ENCODE measurements at regions not wholly inside any gene's neighbourhood (a gene's known extent, or its start where the extent isn't known, plus 50 kb on each side); places are given as distances from the start of the nearest gene placed in this dataset.
A peak's percentile ranks its signal among the peaks of the same experiment; 100 is the strongest.
"Not testable (repeated sequence)": the region's sequence is repeated elsewhere in the genome, so short reads cannot be mapped to it uniquely, and the experiment has no call there.

GRCh38 chr1:120941066-120941465, 51.5 kb downstream of the PPIAL4A start:
- DNase-seq (ENCODE audit: low spot score); in situ Hi-C loops (cut with HindIII; ENCODE audit: low sequenced_read_pairs): not testable (repeated sequence)

DNA sequence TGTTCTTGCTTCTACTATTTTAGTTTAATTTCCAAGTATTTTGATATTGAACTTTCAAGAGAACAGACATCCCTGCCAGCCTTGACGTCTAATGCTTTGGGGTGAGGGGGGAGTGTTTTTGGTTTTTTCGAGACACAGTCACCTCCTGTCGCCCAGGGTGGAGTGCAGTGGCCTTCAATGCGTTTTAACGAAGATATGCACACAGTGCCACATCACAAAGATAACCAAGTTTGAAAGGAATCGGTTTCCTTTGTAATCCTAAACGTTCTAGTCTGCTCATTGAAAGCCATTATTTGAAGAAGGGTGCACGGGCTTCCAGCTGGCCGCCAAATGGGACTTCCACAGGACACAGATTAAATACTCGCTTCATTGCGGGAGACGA, 52.3 kb downstream of the PPIAL4A start:
- in situ Hi-C loops (cut with HindIII; ENCODE audit: low sequenced_read_pairs), result not testable (repeated sequence)

GRCh38 chr1:120942218-120942944, 52.8 kb downstream of the PPIAL4A start:
- DNase-seq (ENCODE audit: low spot score), result peak; percentile 51
- in situ Hi-C loops (cut with HindIII; ENCODE audit: low sequenced_read_pairs), result not testable (repeated sequence)

More for the DNA sequence above, 52.3 kb downstream of the PPIAL4A start:
- DNase-seq (ENCODE audit: low spot score), result not testable (repeated sequence)

DNA sequence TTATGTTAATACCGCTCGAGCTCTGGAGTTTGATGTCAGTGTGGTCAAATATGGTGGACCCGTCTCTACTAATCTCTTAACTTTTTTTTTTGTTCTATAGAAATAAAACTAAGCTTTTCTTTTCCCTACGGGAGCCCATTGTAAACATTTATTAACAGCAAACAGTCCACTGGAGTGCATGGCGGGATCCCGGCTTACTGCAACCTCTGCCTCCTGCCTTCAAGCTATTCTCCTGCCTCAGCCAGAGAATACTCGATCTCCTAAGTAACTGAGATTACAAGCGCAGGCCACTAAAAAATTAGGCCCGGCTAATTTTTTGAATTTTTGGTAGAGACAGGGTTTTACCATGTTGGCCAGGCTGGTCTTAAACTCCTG, 53.4 kb downstream of the PPIAL4A start:
- DNase-seq (ENCODE audit: low spot score); in situ Hi-C loops (cut with HindIII; ENCODE audit: low sequenced_read_pairs): not testable (repeated sequence)

DNA sequence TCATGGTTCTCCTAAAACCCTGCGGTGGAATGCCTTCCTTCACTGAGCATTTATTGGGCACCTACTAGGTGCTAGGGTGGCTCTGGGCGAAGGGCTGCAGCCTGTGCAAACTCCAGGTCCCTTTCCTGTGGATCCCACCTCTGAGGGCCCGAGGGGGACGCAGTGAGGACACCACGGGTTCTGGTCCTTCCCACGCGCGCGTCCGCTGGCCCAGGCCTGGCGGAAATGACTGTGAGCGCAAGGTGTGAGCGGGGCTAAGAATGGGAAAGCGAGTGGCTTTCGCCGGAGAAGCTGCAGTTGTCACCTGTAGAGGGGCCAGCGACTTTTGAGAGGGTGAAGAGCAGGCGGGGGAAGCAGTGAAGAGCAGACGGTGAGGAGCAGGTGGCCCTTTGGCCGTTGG, 55.1 kb downstream of the PPIAL4A start:
- in situ Hi-C loops (cut with HindIII; ENCODE audit: low sequenced_read_pairs); DNase-seq (ENCODE audit: low spot score): not testable (repeated sequence)

GRCh38 chr1:120945122-120945521, 55.6 kb downstream of the PPIAL4A start:
- in situ Hi-C loops (cut with HindIII; ENCODE audit: low sequenced_read_pairs); DNase-seq (ENCODE audit: low spot score): not testable (repeated sequence)

- DNase-seq (ENCODE audit: low spot score); in situ Hi-C loops (cut with HindIII; ENCODE audit: low sequenced_read_pairs): not testable (repeated sequence)
Observed at GRCh38 chr1:120947114-120947513, 57.5 kb downstream of the PPIAL4A start.

DNA sequence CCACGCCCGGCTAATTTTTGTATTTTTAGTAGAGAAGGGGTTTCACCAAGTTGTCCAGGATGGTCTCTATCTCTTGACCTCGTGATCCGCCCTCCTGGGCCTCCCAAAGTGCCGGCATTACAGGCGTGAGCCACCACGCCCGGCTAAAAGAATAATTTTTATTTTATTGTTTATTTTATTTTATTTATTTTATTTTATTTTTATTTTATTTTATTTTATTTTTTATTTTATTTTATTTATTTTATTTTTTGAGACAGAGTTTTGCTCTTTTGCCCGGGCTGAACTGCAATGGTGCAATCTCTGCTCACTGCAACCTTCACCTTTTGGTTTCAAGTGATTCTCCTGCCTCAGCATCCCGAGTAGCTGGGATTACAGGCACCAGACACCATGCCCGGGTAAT, 60.2 kb downstream of the PPIAL4A start:
- in situ Hi-C loops (cut with HindIII; ENCODE audit: low sequenced_read_pairs); DNase-seq (ENCODE audit: low spot score): not testable (repeated sequence)

DNA sequence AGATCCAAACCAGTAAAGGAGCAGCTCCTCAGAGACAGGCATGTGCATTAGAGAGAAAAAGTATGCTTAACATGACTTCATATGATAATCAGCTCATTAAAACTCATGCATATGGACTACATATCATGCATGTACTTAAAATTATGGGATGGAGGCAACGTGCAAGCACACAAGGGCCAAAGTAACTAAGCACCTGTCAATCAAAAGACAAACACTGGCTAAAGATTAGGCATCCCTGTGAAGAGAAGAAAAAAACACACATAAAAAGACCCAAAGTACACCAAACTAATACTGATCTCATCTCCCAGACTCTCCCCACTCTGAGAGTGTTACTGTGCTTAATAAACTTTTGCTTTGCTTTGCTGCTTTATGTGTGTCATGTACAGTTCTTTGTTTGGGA, 61.1 kb downstream of the PPIAL4A start:
- in situ Hi-C loops (cut with HindIII; ENCODE audit: low sequenced_read_pairs); DNase-seq (ENCODE audit: low spot score): not testable (repeated sequence)

GRCh38 chr1:120951100-120951499, 61.5 kb downstream of the PPIAL4A start:
- in situ Hi-C loops (cut with HindIII; ENCODE audit: low sequenced_read_pairs); DNase-seq (ENCODE audit: low spot score): not testable (repeated sequence)

DNA sequence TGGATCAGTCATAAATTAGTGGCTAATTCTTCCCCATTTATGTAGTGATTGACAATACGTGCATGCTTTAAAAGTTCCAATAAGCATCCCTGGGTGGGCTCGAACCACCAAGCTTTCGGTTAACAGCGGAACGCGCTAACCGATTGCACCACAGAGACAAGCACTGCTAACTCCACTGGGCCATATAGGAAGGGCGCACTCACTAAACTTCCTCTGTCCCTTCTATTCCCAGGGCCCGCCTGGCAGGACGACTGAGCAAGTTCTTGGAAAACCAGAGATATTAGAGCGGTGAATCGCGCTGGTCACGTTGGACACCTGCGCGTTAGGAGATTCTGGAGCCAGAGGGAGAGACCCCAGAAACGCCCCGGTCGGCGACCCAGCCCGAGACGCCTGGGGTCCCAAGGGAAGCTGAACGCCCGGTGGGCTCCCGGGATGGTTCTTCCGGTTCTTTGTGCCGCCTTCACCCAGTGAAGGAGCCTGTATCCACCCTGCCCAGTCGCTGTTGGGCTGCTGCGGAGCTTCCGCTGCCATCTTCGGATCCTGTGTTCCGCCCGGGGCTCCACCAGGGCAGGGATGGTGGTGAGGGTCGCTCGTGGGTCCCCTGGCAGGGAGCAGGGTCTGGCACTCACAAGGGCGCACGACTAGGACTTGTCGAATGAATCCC, 62.8 kb downstream of the PPIAL4A start:
- DNase-seq (ENCODE audit: low spot score); in situ Hi-C loops (cut with HindIII; ENCODE audit: low sequenced_read_pairs): not testable (repeated sequence)

DNA sequence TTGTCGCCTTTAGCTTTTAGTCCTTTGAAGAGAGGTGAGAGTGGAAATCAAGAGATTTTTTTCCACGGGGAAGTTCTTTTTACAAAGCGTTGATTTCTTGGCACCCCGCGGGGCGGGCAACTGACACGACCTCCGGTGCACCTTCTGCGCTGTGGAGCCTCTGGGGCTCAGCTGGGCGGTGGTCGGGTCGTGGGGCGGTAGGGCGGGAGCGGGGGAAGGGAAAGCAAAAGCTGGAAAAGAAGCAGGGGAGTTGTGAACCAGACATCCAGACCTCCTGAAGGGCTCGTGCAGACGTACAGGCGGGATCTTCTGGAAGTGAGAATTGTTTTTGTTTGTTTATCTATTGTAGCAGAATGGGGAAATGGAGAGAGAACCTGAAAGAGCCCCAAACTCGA, 63.3 kb downstream of the PPIAL4A start:
- in situ Hi-C loops (cut with HindIII; ENCODE audit: low sequenced_read_pairs); DNase-seq (ENCODE audit: low spot score): not testable (repeated sequence)

DNA sequence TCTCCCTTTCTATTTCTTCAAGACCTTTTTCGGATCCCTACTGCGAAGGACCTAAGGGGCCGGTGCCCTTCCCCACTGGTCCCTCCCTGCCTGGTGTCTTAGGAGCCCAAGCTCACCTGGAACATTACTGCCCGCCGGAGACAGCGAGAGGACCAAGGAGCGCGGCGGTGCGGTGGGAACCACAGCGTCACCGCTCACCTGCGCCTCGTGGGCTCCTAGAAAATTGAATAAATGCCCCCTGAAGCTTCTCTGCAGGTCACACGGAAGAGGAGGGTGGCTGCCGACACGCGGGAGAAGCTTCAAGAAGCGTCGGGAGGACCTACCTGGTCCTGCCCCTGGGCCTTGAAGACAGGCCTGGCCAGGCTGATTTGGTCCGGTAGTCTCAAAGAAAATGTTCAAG, 65.2 kb downstream of the PPIAL4A start:
- no peak for DNase-seq (ENCODE audit: low spot score)
- in situ Hi-C loops (cut with HindIII; ENCODE audit: low sequenced_read_pairs), result no loop called here

- in situ Hi-C loops (cut with HindIII; ENCODE audit: low sequenced_read_pairs); DNase-seq (ENCODE audit: low spot score): not testable (repeated sequence)
Observed at GRCh38 chr1:120955961-120956360, 66.4 kb downstream of the PPIAL4A start.

GRCh38 chr1:120966018-120966417, 76.4 kb downstream of the PPIAL4A start:
- DNase-seq (ENCODE audit: low spot score); in situ Hi-C loops (cut with HindIII; ENCODE audit: low sequenced_read_pairs): not testable (repeated sequence)

GRCh38 chr1:120972863-120973262, 83.3 kb downstream of the PPIAL4A start:
- in situ Hi-C loops (cut with HindIII; ENCODE audit: low sequenced_read_pairs); DNase-seq (ENCODE audit: low spot score): not testable (repeated sequence)

DNA sequence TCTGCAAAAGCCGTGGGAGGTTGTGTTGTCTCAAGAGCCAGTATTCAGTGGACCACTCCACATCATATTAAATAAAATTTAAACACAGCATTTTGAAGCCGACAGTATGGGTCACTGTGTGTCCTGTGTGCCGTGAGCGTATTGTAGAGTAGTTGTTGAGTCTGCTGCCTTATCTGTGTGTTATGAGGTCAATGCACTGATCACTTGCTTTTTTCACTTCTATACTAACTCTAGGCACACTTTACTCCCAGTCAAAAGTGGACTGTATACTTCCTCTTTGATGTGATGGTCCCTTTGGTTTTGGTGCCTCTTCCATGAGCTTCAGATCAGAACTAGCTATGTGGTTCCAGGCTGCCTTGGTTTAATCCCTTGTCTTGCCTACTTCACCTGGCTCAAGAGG, 84.3 kb downstream of the PPIAL4A start:
- in situ Hi-C loops (cut with HindIII; ENCODE audit: low sequenced_read_pairs); DNase-seq (ENCODE audit: low spot score): not testable (repeated sequence)

DNA sequence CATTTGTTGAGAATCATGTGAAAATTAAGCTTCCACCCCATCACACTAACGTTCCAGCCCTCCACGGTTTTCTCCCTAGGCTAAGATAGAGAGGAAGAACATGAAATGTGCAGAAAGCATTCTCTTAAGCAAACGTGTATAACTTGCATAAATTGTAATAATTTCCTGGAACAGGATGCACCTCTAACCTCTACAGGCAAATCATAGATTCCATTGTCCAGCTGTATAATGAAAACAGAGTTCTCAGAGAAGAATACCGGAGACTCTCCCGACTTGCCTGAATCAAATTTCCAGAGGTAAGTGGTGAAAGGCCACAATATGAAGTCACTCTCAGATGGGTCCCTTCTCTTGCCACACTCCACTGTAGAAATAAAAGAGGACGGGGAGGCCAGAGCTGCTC, 87.7 kb downstream of the PPIAL4A start:
- in situ Hi-C loops (cut with HindIII; ENCODE audit: low sequenced_read_pairs); DNase-seq (ENCODE audit: low spot score): not testable (repeated sequence)

GRCh38 chr1:120981489-120982094, 92.0 kb downstream of the PPIAL4A start:
- DNase-seq (ENCODE audit: low spot score); in situ Hi-C loops (cut with HindIII; ENCODE audit: low sequenced_read_pairs): not testable (repeated sequence)

DNA sequence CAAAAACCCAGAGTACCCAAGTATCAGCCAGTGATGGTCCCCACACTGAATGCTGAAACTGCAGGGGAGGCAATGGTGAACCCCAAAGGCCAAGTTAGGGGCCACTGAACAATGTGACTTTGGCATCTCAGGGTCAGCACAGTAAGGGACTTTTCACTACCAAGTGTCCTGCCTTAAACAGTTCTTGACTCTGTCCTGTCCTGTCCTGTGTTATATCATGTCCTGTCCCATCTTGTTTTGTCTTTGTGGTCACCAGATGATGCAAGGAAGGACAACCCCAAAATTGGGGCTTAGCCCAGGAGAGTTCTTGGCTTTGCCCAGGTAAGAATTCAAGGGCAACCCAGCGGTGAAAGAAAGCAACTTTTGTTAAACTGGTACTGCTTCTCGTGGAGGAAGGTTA, 105.0 kb downstream of the PPIAL4A start:
- DNase-seq (ENCODE audit: low spot score); in situ Hi-C loops (cut with HindIII; ENCODE audit: low sequenced_read_pairs): not testable (repeated sequence)

Data from G401 (cell line).